ENCODE measurements at regions not wholly inside any gene's neighbourhood (a gene's known extent, or its start where the extent isn't known, plus 50 kb on each side); places are given as distances from the start of the nearest gene placed in this dataset.

DNA sequence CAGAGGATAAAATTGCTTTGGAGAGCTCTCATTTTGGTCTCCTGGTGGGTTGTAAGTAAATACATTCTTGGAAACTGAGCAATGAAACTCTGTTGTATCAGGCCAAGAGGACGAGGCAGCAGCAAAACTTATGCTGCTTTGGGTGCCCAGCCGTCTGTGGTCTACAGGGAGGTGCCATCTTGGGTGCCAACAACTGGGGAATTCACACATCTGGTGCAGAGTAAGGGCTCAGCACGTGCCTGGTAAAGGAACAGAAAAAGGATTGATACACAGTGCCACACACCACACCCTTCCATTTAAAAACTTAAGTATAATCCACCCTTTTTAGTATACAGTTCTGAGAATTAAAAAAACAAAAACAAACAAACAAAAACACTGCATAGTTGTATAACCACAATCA is 221.9 kb downstream of the TSN start:
- DNase-seq: no peak
- peak overlapping the region; percentile 13; the same call in 1 of the 2 replicates for H3K4me3 ChIP-seq (ENCODE audit: low read length)
- no peaks in the 10 kb centered on the region for H3K9me3 ChIP-seq (ENCODE audit: low read length)
- H3K27ac ChIP-seq (ENCODE audit: low read length): no peak overlapping the region
- no peak overlapping the region for H2AFZ ChIP-seq (ENCODE audit: low read length)
- no peaks in the 10 kb centered on the region for H3K36me3 ChIP-seq (ENCODE audit: insufficient read depth, low read length)
- H3K27me3 ChIP-seq (ENCODE audit: low read length): no peaks in the 10 kb centered on the region
- H3K4me1 ChIP-seq (ENCODE audit: low read length): peaks cover 49% of the 10 kb centered on the region
- H3K79me2 ChIP-seq (ENCODE audit: low read length): no peaks in the 10 kb centered on the region
- H3K9ac ChIP-seq (ENCODE audit: low read length): no peak overlapping the region
- no peaks in the 10 kb centered on the region for H3K9me2 ChIP-seq (replicated peaks; ENCODE audit: insufficient read depth, low read length)
- no peaks in the 10 kb centered on the region for H4K20me1 ChIP-seq (ENCODE audit: insufficient read depth, low read depth, low read length)
- H3K4me2 ChIP-seq (ENCODE audit: low read depth, low read length, poor library complexity, severe bottlenecking): peak overlapping the region; percentile 46

DNA sequence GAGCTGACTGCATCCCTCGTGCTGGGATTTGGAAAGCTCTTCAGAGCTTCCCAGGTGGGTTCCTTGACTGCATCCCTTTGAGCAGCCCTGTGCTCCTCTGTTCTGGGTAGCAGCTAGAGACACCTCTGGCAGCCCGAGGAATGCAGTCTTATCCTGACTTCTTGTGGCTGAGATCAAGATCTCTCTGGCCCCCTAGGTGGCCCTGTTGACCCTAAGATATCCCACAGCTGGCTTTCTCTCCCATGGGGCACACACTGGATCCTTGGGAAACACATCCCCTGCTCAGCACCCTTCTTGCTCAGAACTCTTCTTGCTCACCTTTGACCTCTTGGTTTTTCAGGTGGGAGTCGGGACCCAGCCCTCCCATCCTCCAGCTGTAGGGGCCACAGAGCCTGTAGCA is 237.2 kb downstream of the TSN start:
- H3K9me2 ChIP-seq (replicated peaks; ENCODE audit: insufficient read depth, low read length): no peaks in the 10 kb centered on the region
- DNase-seq: no peak
- no peak overlapping the region for H2AFZ ChIP-seq (ENCODE audit: low read length)
- no peaks in the 10 kb centered on the region for H3K27me3 ChIP-seq (ENCODE audit: low read length)
- no peaks in the 10 kb centered on the region for H3K9me3 ChIP-seq (ENCODE audit: low read length)
- H3K27ac ChIP-seq (ENCODE audit: low read length): no peak overlapping the region
- no peak overlapping the region for H3K4me3 ChIP-seq (ENCODE audit: low read length)
- peaks cover 4% of the 10 kb centered on the region; the same call in 1 of the 2 replicates for H4K20me1 ChIP-seq (ENCODE audit: insufficient read depth, low read depth, low read length)
- H3K79me2 ChIP-seq (ENCODE audit: low read length): no peaks in the 10 kb centered on the region
- no peaks in the 10 kb centered on the region for H3K36me3 ChIP-seq (ENCODE audit: insufficient read depth, low read length)
- no peak overlapping the region for H3K9ac ChIP-seq (ENCODE audit: low read length)
- H3K4me2 ChIP-seq (ENCODE audit: low read depth, low read length, poor library complexity, severe bottlenecking): no peak overlapping the region
- no peaks in the 10 kb centered on the region for H3K4me1 ChIP-seq (ENCODE audit: low read length)

DNA sequence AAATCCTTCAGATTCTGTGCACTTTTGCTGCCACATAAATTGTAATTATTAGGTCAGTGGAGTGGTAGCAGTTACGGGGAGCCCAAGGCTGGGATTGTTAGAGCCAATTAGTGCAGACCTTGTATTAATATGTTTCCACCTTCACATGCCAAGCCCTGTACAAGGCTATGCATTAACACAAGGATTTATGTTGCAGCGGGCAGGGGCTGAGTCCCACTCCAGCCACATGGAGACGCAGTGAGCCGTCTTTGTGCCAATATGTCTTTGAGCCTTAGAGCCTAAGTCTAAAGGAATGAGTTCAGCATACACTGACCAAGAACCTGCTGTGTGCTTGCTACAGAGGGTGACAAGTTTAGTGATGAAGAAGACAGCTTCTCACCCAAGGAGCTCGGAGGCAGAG is 238.2 kb downstream of the TSN start:
- Histone ChIP-seq H3K4me1 (ENCODE audit: low read length) (no peaks in the 10 kb centered on the region), H3K36me3 (ENCODE audit: insufficient read depth, low read length) (no peaks in the 10 kb centered on the region), H3K9me3 (ENCODE audit: low read length) (no peaks in the 10 kb centered on the region), H3K4me2 (ENCODE audit: low read depth, low read length, poor library complexity, severe bottlenecking) (no peak overlapping the region), H3K27ac (ENCODE audit: low read length) (no peak overlapping the region), H2AFZ (ENCODE audit: low read length) (no peak overlapping the region), H3K27me3 (ENCODE audit: low read length) (no peaks in the 10 kb centered on the region), H4K20me1 (ENCODE audit: insufficient read depth, low read depth, low read length) (peaks cover 4% of the 10 kb centered on the region; the same call in 1 of the 2 replicates), H3K9ac (ENCODE audit: low read length) (no peak overlapping the region), H3K9me2 (replicated peaks; ENCODE audit: insufficient read depth, low read length) (no peaks in the 10 kb centered on the region), H3K79me2 (ENCODE audit: low read length) (no peaks in the 10 kb centered on the region), H3K4me3 (ENCODE audit: low read length) (no peak overlapping the region)
- DNase-seq: no peak

DNA sequence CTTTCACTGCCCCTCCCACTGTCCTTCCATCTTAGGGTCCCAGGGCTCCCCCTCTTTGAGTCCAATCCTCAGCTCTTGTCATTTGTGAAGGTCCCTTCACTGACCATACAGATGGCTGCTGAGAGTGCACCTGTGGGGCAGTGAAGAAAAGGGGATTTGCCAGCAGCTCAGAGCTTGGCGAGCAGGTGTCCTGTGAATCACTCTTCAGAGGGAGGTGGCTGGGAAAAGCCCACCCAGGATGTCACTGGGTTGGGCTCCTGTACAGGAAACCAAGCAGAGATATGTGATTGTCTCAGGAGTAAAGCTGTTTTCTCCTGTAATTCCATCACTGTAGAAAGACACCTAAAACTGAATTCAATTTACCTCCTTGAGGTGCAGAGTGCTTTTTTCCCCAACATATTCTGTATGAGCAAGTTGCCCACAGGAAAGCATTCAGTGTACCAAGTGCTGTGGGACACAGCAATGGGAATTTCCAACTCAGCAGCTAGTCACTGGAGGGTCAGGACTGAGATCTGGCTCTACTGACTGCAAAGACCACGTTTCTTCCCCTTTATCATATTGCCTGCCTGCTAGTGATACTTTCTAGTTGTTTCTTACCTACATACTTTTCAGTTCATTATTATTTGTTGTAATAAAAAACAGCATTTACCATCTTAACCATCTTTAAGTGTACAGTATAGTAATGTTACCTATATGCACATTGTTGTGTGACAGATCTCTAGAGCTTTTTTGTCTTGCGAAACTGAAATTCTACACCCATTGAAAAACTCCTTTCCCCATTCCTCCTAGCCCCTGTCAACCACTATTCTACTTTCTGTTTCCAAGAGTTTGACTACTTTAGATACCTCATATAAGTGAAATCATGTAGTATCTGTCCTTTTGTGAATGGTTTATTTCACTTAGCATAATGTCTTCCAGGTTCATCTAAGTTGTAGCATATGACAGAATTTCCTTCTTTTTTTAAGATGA is 239.1 kb downstream of the TSN start:
- no peaks in the 10 kb centered on the region for H3K36me3 ChIP-seq (ENCODE audit: insufficient read depth, low read length)
- H3K9me2 ChIP-seq (replicated peaks; ENCODE audit: insufficient read depth, low read length): no peaks in the 10 kb centered on the region
- no peak overlapping the region for H3K4me2 ChIP-seq (ENCODE audit: low read depth, low read length, poor library complexity, severe bottlenecking)

DNA sequence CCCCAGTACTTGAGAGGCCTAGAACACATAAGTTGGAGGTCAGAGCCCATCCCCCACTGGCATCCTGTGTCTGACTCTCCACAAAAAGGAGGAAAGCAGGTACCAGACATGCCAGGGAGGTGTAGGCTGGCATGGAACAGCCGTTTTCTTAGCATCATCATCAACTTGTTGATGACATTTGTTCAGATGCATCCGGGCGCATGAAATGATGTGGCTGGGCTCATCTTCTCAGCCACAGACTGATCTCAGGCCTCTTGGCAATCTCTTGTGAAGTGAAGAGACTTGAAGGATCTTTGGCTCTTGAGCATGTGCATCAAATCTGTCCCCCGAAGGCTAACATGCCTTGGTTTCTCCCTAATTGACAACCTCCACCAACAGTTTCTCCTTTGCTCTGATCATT is 243.3 kb downstream of the TSN start:
- H2AFZ ChIP-seq (ENCODE audit: low read length): no peak overlapping the region
- no peak overlapping the region for H3K4me2 ChIP-seq (ENCODE audit: low read depth, low read length, poor library complexity, severe bottlenecking)
- no peak overlapping the region for H3K4me3 ChIP-seq (ENCODE audit: low read length)
- no peak for DNase-seq
- no peaks in the 10 kb centered on the region for H3K27me3 ChIP-seq (ENCODE audit: low read length)
- H4K20me1 ChIP-seq (ENCODE audit: insufficient read depth, low read depth, low read length): no peaks in the 10 kb centered on the region; the same call in 1 of the 2 replicates
- H3K9ac ChIP-seq (ENCODE audit: low read length): no peak overlapping the region
- no peaks in the 10 kb centered on the region for H3K4me1 ChIP-seq (ENCODE audit: low read length)
- no peaks in the 10 kb centered on the region for H3K9me2 ChIP-seq (replicated peaks; ENCODE audit: insufficient read depth, low read length)
- H3K79me2 ChIP-seq (ENCODE audit: low read length): no peaks in the 10 kb centered on the region
- no peak overlapping the region for H3K27ac ChIP-seq (ENCODE audit: low read length)
- no peaks in the 10 kb centered on the region for H3K9me3 ChIP-seq (ENCODE audit: low read length)
- H3K36me3 ChIP-seq (ENCODE audit: insufficient read depth, low read length): no peaks in the 10 kb centered on the region

More for the DNA sequence above, 239.1 kb downstream of the TSN start:
- Histone ChIP-seq H3K27me3 (ENCODE audit: low read length) (no peaks in the 10 kb centered on the region), H2AFZ (ENCODE audit: low read length) (no peak overlapping the region), H3K9ac (ENCODE audit: low read length) (no peak overlapping the region), H3K4me1 (ENCODE audit: low read length) (no peaks in the 10 kb centered on the region), H3K79me2 (ENCODE audit: low read length) (no peaks in the 10 kb centered on the region), H3K9me3 (ENCODE audit: low read length) (no peaks in the 10 kb centered on the region), H3K4me3 (ENCODE audit: low read length) (no peak overlapping the region), H3K27ac (ENCODE audit: low read length) (no peak overlapping the region), H4K20me1 (ENCODE audit: insufficient read depth, low read depth, low read length) (peaks cover 4% of the 10 kb centered on the region; the same call in 1 of the 2 replicates)
- DNase-seq: no peak

DNA sequence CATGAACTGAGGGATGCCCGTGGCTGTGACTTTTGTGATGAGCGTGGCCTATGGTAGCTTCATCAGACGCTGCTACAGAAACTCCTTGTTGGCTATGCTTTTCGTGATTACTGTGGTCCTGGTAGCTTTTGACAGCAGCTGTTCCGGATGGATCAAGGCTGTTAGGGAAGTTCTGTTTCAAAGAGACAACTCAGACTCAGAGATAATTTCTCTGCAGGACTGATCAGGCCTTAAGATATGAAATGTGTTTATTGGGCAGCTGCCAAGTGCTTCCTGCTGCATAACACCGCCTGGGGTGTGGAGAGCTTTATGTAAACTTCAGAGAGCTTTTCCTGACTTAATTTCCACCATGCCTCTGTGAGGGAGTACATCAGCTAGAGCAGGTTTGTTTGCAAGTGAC is 243.8 kb downstream of the TSN start:
- no peaks in the 10 kb centered on the region for H3K27me3 ChIP-seq (ENCODE audit: low read length)
- no peaks in the 10 kb centered on the region; the same call in 1 of the 2 replicates for H4K20me1 ChIP-seq (ENCODE audit: insufficient read depth, low read depth, low read length)
- H2AFZ ChIP-seq (ENCODE audit: low read length): no peak overlapping the region
- H3K36me3 ChIP-seq (ENCODE audit: insufficient read depth, low read length): no peaks in the 10 kb centered on the region
- H3K4me3 ChIP-seq (ENCODE audit: low read length): no peak overlapping the region
- H3K4me2 ChIP-seq (ENCODE audit: low read depth, low read length, poor library complexity, severe bottlenecking): no peak overlapping the region
- H3K9me3 ChIP-seq (ENCODE audit: low read length): no peaks in the 10 kb centered on the region
- H3K9me2 ChIP-seq (replicated peaks; ENCODE audit: insufficient read depth, low read length): no peaks in the 10 kb centered on the region
- no peaks in the 10 kb centered on the region for H3K79me2 ChIP-seq (ENCODE audit: low read length)
- no peaks in the 10 kb centered on the region for H3K4me1 ChIP-seq (ENCODE audit: low read length)
- no peak overlapping the region for H3K27ac ChIP-seq (ENCODE audit: low read length)
- no peak overlapping the region for H3K9ac ChIP-seq (ENCODE audit: low read length)
- no peak for DNase-seq

DNA sequence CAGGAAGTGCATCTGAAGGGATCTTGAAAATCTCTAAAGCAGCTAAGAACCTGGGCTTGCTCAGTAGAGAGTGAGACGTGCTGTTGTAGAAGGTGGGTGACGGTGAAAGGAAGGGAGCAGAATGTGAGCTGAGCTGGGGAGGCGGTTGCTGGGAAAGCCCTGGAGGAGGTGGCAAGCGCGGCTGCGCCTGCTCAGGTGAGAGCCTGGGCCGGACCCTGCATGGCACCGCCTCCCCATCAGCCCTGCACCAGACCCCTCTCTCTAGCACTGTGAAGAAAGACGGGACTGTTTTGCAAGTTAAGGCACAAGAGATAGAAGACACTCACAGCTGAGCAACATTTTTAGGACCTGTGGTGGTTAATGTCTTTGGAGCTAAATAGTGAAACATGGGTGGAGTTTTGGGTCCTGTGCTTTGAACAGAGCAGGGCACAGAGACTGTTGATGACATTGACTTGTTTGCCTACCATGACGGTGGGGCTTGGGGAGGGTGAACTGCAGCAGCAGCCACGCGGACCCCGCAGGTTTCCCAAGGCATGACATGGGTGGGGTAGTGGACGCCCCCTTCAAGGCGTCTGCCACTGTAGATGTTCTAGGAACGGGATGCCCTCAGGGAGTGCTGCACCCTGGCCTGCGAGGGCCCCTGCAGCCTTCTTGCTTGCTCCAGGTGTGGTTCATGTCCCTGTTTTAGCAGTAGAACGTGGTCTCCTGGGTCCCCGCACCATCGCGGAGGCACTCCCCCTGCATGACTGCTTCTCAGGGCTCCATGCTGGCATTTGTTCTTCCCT is 245.3 kb downstream of the TSN start:
- Histone ChIP-seq H4K20me1 (ENCODE audit: insufficient read depth, low read depth, low read length) (no peaks in the 10 kb centered on the region; the same call in 1 of the 2 replicates), H3K36me3 (ENCODE audit: insufficient read depth, low read length) (no peaks in the 10 kb centered on the region), H3K27me3 (ENCODE audit: low read length) (no peaks in the 10 kb centered on the region), H3K79me2 (ENCODE audit: low read length) (no peaks in the 10 kb centered on the region), H3K9me2 (replicated peaks; ENCODE audit: insufficient read depth, low read length) (no peaks in the 10 kb centered on the region), H3K4me2 (ENCODE audit: low read depth, low read length, poor library complexity, severe bottlenecking) (no peak overlapping the region), H3K4me3 (ENCODE audit: low read length) (no peak overlapping the region), H2AFZ (ENCODE audit: low read length) (no peak overlapping the region), H3K9me3 (ENCODE audit: low read length) (no peaks in the 10 kb centered on the region), H3K9ac (ENCODE audit: low read length) (no peak overlapping the region), H3K4me1 (ENCODE audit: low read length) (no peaks in the 10 kb centered on the region), H3K27ac (ENCODE audit: low read length) (no peak overlapping the region)
- no peak for DNase-seq

DNA sequence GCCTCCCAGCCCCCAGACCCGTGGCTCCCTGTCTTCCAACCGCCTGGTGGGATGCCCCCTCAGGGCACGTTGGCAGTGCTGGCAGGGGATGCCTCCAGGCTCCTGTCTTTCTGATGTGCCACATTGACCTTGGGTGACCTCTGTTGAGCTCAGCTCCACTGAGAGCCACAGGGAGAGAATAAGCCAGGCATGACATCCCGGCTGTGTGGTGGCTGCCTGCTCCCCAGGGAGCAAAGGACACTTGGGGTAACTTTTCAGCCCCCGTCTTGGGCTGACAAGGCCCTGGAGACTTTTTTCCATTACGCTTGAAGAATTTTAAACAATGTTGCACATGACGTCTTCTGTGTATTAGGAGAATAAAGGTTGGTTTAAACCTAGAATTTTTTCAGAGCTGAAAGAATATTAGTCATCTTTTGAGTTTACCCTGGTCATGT is 246.0 kb downstream of the TSN start:
- H3K4me2 ChIP-seq (ENCODE audit: low read depth, low read length, poor library complexity, severe bottlenecking): no peak overlapping the region
- no peaks in the 10 kb centered on the region for H3K9me3 ChIP-seq (ENCODE audit: low read length)
- no peaks in the 10 kb centered on the region for H3K36me3 ChIP-seq (ENCODE audit: insufficient read depth, low read length)
- no peak overlapping the region for H3K27ac ChIP-seq (ENCODE audit: low read length)
- H3K27me3 ChIP-seq (ENCODE audit: low read length): no peaks in the 10 kb centered on the region
- no peaks in the 10 kb centered on the region for H3K9me2 ChIP-seq (replicated peaks; ENCODE audit: insufficient read depth, low read length)
- no peak overlapping the region for H2AFZ ChIP-seq (ENCODE audit: low read length)
- no peak for DNase-seq
- no peak overlapping the region for H3K4me3 ChIP-seq (ENCODE audit: low read length)
- H3K4me1 ChIP-seq (ENCODE audit: low read length): no peaks in the 10 kb centered on the region
- no peak overlapping the region for H3K9ac ChIP-seq (ENCODE audit: low read length)
- H3K79me2 ChIP-seq (ENCODE audit: low read length): no peaks in the 10 kb centered on the region
- H4K20me1 ChIP-seq (ENCODE audit: insufficient read depth, low read depth, low read length): no peaks in the 10 kb centered on the region; the same call in 1 of the 2 replicates
